Neural crest cell (in vitro differentiated cells): ENCODE measurements at regions not wholly inside any gene's neighbourhood (a gene's known extent, or its start where the extent isn't known, plus 50 kb on each side); places are given as distances from the start of the nearest gene placed in this dataset.
A peak's percentile ranks its signal among the peaks of the same experiment; 100 is the strongest.

Experiments used
- DNase-seq: peaks from one replicate; pipeline ENCODE4 v3.0.0; 2021; ENCODE audit warnings: low read depth, mixed read lengths, low spot score
- H3K27ac Mint-ChIP-seq: one replicate; pipeline ENCODE4 v1.8.0; 2021; ENCODE audit warnings: mild to moderate bottlenecking, mixed read lengths; ENCODE audit not compliant: unreplicated experiment
- H3K27me3 Mint-ChIP-seq: 2 replicates; pipeline ENCODE4 v1.8.0; 2021; ENCODE audit warnings: low read depth, mild to moderate bottlenecking, mixed read lengths
- H3K36me3 Mint-ChIP-seq: 2 replicates; pipeline ENCODE4 v1.8.0; 2021; ENCODE audit warnings: low read depth, mild to moderate bottlenecking, mixed read lengths
- H3K4me1 Mint-ChIP-seq: 2 replicates; pipeline ENCODE4 v1.8.0; 2021; ENCODE audit warnings: mixed read lengths
- H3K4me3 Mint-ChIP-seq: one replicate; pipeline ENCODE4 v1.8.0; 2021; ENCODE audit warnings: mild to moderate bottlenecking, mixed read lengths
- H3K9me3 Mint-ChIP-seq: 2 replicates; pipeline ENCODE4 v1.8.0; 2021; ENCODE audit warnings: mixed read lengths
- TF ChIP-seq, protein P1 (sequence below): fragments of 200-600 bp; sonication (generic); conservative IDR thresholded peaks from 2 replicates; pipeline ENCODE4 v1.5.0; 2021; ENCODE audit warnings: antibody characterized with exemption, mild to moderate bottlenecking

- no peaks in the 10 kb centered on the region for H3K36me3 Mint-ChIP-seq
- peaks cover 18% of the 10 kb centered on the region for H3K4me1 Mint-ChIP-seq
- DNase-seq = no peak
- TF ChIP-seq, protein P1, sequence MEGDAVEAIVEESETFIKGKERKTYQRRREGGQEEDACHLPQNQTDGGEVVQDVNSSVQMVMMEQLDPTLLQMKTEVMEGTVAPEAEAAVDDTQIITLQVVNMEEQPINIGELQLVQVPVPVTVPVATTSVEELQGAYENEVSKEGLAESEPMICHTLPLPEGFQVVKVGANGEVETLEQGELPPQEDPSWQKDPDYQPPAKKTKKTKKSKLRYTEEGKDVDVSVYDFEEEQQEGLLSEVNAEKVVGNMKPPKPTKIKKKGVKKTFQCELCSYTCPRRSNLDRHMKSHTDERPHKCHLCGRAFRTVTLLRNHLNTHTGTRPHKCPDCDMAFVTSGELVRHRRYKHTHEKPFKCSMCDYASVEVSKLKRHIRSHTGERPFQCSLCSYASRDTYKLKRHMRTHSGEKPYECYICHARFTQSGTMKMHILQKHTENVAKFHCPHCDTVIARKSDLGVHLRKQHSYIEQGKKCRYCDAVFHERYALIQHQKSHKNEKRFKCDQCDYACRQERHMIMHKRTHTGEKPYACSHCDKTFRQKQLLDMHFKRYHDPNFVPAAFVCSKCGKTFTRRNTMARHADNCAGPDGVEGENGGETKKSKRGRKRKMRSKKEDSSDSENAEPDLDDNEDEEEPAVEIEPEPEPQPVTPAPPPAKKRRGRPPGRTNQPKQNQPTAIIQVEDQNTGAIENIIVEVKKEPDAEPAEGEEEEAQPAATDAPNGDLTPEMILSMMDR = no peak
- H3K9me3 Mint-ChIP-seq = peaks cover 5% of the 10 kb centered on the region
- no peaks in the 10 kb centered on the region for H3K27me3 Mint-ChIP-seq
- no peak overlapping the region for H3K27ac Mint-ChIP-seq
- no peak overlapping the region for H3K4me3 Mint-ChIP-seq
Observed at GRCh38 chr3:168956076-168956475, 707.4 kb downstream of the MECOM start.

DNA sequence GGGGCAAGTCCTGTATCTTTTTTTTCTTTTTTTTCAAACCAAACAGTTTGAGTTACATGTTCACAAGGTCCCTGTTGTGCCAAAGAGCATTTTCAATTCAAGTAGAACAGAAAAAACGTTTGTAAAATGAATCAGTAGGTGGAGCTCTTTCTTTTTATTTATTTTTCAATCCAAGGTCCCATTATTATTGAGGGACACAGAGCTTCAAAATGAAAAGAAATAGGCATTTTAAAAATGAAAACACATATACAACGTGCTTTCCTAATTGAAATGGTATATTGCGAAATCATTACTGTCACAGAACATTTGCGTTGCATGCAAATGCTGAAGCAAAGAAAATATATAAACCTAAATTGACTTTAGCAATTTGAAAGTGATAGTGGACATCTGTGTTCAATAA lies 711.0 kb downstream of the MECOM start:
- H3K36me3 Mint-ChIP-seq = no peaks in the 10 kb centered on the region
- peaks cover 26% of the 10 kb centered on the region for H3K4me1 Mint-ChIP-seq
- no peak for DNase-seq
- H3K9me3 Mint-ChIP-seq = peaks cover 5% of the 10 kb centered on the region
- no peak overlapping the region for H3K27ac Mint-ChIP-seq
- TF ChIP-seq, protein P1 = peak; percentile 44
- H3K4me3 Mint-ChIP-seq = no peak overlapping the region
- no peaks in the 10 kb centered on the region for H3K27me3 Mint-ChIP-seq

- H3K27me3 Mint-ChIP-seq = no peaks in the 10 kb centered on the region
- H3K4me1 Mint-ChIP-seq = peaks cover 26% of the 10 kb centered on the region
- no peak overlapping the region for H3K27ac Mint-ChIP-seq
- TF ChIP-seq, protein P1 = no peak
- no peaks in the 10 kb centered on the region for H3K36me3 Mint-ChIP-seq
- H3K4me3 Mint-ChIP-seq = no peak overlapping the region
- DNase-seq = no peak
- H3K9me3 Mint-ChIP-seq = peaks cover 5% of the 10 kb centered on the region
Observed at GRCh38 chr3:168951884-168952283, 711.6 kb downstream of the MECOM start.

- H3K9me3 Mint-ChIP-seq = peaks cover 5% of the 10 kb centered on the region
- H3K27ac Mint-ChIP-seq = no peak overlapping the region
- TF ChIP-seq, protein P1 = no peak
- H3K4me3 Mint-ChIP-seq = no peak overlapping the region
- no peak for DNase-seq
- no peaks in the 10 kb centered on the region for H3K36me3 Mint-ChIP-seq
- peaks cover 26% of the 10 kb centered on the region for H3K4me1 Mint-ChIP-seq
- H3K27me3 Mint-ChIP-seq = no peaks in the 10 kb centered on the region
Observed at GRCh38 chr3:168951368-168951767, 712.1 kb downstream of the MECOM start.

GRCh38 chr3:168950622-168951021 lies 712.9 kb downstream of the MECOM start:
- Mint-ChIP-seq H3K36me3 (no peaks in the 10 kb centered on the region), H3K27me3 (no peaks in the 10 kb centered on the region), H3K9me3 (peaks cover 5% of the 10 kb centered on the region), H3K4me3 (no peak overlapping the region), H3K4me1 (peaks cover 26% of the 10 kb centered on the region), H3K27ac (no peak overlapping the region)
- no peak for DNase-seq
- TF ChIP-seq, protein P1 = no peak
